HL-60 (cell line): ENCODE measurements at regions not wholly inside any gene's neighbourhood (a gene's known extent, or its start where the extent isn't known, plus 50 kb on each side); places are given as distances from the start of the nearest gene placed in this dataset.

Source experiments
- DNase-seq, 2 experiments: peaks; one replicate each; pipeline ENCODE4 v3.0.0-alpha.2; 2010 to 2020; ENCODE audit warnings: low read depth in 1 of 2, low spot score in 1 of 2
- H3K27ac ChIP-seq: fragments of 250-450 bp; sonication (Bioruptor Pico); replicated peaks from 2 replicates; pipeline ENCODE4 v1.5.1; 2020; ENCODE audit warnings: mild to moderate bottlenecking, moderate library complexity
- H3K27me3 ChIP-seq: fragments of 250-450 bp; sonication (Bioruptor Pico); 2 replicates; pipeline ENCODE4 v1.5.1; 2021; ENCODE audit warnings: mild to moderate bottlenecking, moderate library complexity; ENCODE audit not compliant: insufficient read depth, poor library complexity, severe bottlenecking
- H3K4me3 ChIP-seq: replicated peaks from 2 replicates; pipeline ENCODE4 v1.5.1; 2011; ENCODE audit warnings: mild to moderate bottlenecking, control low read depth, low read length; ENCODE audit not compliant: insufficient read depth
- GABPA ChIP-seq: IDR thresholded peaks from 2 replicates; pipeline ENCODE4 v1.6.1; 2012; ENCODE audit warnings: low read depth
- POLR2AphosphoS5 ChIP-seq: IDR thresholded peaks from 2 replicates; pipeline ENCODE4 v1.6.1; 2012; ENCODE audit warnings: low read depth
- REST ChIP-seq: IDR thresholded peaks from 2 replicates; pipeline ENCODE4 v1.6.1; 2012; ENCODE audit warnings: low read depth; ENCODE audit not compliant: insufficient replicate concordance
- SPI1 ChIP-seq: IDR thresholded peaks from 2 replicates; pipeline ENCODE4 v1.6.1; 2012; ENCODE audit warnings: low read depth, mild to moderate bottlenecking, borderline replicate concordance
- TF ChIP-seq, protein P1 (sequence below): IDR thresholded peaks from one replicate; pipeline ENCODE4 v1.5.1; 2011; ENCODE audit warnings: low read length, control low read depth, inconsistent platforms; ENCODE audit not compliant: insufficient read depth

DNA sequence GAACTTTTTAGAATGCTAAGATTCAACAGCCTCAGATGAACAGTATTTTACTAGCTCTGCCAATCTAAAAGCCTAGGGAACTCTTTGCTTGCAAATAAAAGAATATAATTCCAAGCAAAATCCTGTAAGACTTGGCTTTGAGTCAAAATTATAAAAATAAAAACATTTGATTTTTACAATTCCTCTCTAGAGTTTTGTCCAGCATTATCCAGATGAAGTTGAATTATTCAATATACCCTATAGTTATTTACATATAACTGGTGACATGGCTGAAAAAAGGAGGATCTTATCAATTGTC is 378.3 kb downstream of the ETS1 start:
- Histone ChIP-seq H3K4me3 (no peak overlapping the region), H3K27me3 (no peaks in the 10 kb centered on the region)
- no peak for DNase-seq

GRCh38 chr11:128208329-128209137 is 378.8 kb downstream of the ETS1 start:
- DNase-seq, result no peak
- Histone ChIP-seq H3K27ac (no peak overlapping the region), H3K4me3 (no peak overlapping the region), H3K27me3 (no peaks in the 10 kb centered on the region)
- TF ChIP-seq, protein P1, sequence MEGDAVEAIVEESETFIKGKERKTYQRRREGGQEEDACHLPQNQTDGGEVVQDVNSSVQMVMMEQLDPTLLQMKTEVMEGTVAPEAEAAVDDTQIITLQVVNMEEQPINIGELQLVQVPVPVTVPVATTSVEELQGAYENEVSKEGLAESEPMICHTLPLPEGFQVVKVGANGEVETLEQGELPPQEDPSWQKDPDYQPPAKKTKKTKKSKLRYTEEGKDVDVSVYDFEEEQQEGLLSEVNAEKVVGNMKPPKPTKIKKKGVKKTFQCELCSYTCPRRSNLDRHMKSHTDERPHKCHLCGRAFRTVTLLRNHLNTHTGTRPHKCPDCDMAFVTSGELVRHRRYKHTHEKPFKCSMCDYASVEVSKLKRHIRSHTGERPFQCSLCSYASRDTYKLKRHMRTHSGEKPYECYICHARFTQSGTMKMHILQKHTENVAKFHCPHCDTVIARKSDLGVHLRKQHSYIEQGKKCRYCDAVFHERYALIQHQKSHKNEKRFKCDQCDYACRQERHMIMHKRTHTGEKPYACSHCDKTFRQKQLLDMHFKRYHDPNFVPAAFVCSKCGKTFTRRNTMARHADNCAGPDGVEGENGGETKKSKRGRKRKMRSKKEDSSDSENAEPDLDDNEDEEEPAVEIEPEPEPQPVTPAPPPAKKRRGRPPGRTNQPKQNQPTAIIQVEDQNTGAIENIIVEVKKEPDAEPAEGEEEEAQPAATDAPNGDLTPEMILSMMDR, result no peak
- no peak for TF ChIP-seq REST
- TF ChIP-seq POLR2AphosphoS5, result no peak
- no peak for TF ChIP-seq GABPA
- TF ChIP-seq SPI1, result no peak

More for the DNA sequence above, 378.3 kb downstream of the ETS1 start:
- TF ChIP-seq POLR2AphosphoS5, result no peak
- no peak for TF ChIP-seq SPI1
- TF ChIP-seq GABPA, result no peak
- TF ChIP-seq, protein P1, result no peak
- TF ChIP-seq REST, result no peak
- H3K27ac ChIP-seq, result no peak overlapping the region

DNA sequence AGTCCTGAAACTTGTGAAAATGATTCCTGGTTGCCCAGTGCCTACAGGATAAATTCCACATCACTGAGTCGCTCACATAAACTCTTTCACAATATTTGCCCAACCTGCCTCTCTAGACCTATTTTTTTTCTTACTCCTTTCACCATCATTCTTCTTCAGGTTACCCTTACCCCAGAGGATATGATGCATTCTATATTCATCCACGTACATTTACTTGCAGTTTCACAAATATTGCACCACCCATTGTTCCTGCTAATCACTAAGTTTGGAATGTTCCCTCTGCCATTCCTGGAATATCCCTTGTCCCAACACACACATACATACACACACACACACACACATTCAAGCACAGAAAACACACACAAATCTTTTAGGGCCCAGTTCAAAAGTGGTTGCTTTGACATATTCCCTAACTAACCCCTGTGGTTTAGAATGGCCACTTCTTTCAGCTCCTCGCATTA is 379.5 kb downstream of the ETS1 start:
- DNase-seq, result no peak
- H3K27ac ChIP-seq, result no peak overlapping the region
- TF ChIP-seq POLR2AphosphoS5 (no peak), SPI1 (no peak), GABPA (no peak), REST (no peak)
- TF ChIP-seq, protein P1, result no peak
- H3K4me3 ChIP-seq, result no peak overlapping the region
- no peaks in the 10 kb centered on the region for H3K27me3 ChIP-seq
